GF-D8 (cell line): ENCODE measurements at regions not wholly inside any gene's neighbourhood (a gene's known extent, or its start where the extent isn't known, plus 50 kb on each side); places are given as distances from the start of the nearest gene placed in this dataset.

Source experiments
- DNase-seq: peaks from one replicate; lab custom pipeline; 2025; lab: John Stamatoyannopoulos, UW

GRCh38 chrX:96311366-96311765, 373.3 kb upstream of the DIAPH2 start:
- no peak for DNase-seq

DNA sequence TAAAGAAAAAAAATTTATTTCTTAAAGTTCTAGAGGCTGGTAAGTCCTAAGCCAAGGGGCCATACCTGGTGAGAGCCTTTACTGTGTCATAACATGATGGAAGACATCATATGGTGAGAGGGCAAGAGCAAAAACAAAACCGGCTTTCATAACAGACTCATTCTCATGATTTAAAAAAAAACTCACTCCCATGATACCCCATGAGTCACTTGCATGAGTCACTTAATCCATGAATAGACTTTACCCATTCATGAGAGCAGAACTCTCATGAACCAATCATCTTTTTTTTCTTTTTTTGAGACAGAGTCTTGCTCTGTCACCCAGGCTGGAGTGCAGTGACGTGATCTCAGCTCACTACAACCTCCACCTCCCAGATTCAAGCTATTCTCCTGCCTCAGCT, 369.7 kb upstream of the DIAPH2 start:
- DNase-seq = no peak

GRCh38 chrX:96361844-96362243, 322.8 kb upstream of the DIAPH2 start:
- no peak for DNase-seq

DNA sequence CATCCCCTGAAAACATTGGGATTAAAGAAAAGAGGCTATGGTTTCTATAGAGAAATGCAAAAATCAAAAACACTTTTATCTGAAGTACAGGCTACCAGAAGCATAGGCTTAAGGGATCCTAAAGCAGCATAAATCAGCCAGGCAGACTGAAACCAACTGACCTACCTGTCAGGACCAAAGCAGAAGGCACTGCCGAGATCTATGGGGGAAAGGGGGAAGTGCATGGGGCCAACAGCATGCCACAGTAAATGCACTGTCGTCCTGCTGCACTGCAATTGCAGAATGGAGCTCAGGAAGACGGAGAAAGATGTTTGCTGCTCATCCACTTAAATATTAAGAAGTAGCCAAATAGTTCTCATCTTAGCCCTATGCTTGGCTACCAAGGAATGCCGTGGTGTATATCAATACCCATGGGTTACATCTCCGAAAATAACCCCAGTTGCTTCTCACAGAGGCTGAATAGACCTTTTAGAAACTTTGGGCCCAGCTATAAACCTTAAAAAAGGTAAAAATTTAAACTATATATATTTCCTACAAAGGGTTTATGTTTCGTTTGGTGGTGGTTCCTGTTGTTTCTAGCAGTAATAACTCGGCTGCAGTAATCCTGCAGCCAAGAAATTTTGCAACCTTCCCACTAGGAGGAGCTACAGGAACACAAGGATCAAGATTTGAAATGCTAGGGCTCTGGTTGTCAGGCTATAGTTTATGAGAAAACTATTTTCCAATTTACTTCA, 312.2 kb upstream of the DIAPH2 start:
- no peak for DNase-seq

DNA sequence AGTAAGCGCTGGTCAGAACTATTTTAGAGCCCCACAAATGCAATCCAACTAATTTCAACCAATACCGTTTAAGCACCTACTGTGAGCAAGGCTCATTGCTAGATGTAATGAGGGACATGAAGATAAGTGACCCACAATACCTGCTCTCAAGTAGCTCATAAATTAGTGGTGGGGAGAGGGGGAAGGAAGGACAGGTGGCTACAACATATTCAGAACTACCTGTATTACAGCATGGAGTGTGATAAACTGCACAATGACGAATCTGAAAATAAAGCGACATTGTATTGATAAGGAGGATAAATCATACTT, 311.6 kb upstream of the DIAPH2 start:
- no peak for DNase-seq

- no peak for DNase-seq
These were observed 308.4 kb upstream of the DIAPH2 start for GRCh38 chrX:96376266-96376665.

DNA sequence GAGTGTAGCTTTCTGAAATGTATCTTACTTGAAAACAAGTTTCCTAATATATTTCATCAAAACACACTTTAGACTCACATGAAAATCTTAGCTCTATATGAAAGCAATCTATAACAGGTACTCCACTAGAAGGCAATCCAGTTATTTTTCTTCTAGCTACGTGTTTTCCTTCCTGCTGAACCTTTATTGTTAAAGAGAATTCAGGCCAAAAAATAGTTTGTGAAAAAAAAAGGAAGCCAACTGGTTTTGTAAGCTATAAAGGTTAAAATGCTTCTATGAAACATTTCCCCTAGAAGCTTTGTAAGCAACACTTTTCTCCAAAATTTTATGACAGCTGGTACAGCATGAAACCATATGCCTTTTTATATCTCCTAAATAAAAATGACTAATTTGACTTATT, 304.7 kb upstream of the DIAPH2 start:
- DNase-seq = no peak

- no peak for DNase-seq
These were observed 302.6 kb upstream of the DIAPH2 start for GRCh38 chrX:96382018-96382417.

GRCh38 chrX:96383428-96383827, 301.2 kb upstream of the DIAPH2 start:
- DNase-seq = no peak

GRCh38 chrX:96386325-96386724, 298.3 kb upstream of the DIAPH2 start:
- no peak for DNase-seq

DNA sequence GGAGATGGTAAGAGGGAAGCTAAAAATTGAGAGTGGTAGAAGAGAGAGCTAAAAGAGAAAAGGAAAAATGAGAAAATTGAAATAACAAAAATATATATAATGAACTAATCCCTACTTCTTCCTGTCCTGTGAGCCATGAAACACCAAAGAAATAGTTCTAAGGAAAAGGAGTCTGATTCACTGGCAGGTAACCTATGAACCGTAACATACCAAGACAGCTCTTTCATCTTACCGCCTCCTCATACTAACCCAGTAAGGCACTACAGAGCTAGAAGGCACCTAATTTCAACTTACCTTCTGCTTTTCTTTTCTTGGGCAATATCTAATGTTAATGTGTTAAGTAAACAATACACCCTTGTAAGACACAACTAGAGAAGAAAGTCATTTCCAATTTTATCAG, 297.7 kb upstream of the DIAPH2 start:
- DNase-seq = no peak

- no peak for DNase-seq
These were observed 296.8 kb upstream of the DIAPH2 start for GRCh38 chrX:96387801-96388200.

- no peak for DNase-seq
These were observed 295.2 kb upstream of the DIAPH2 start for GRCh38 chrX:96389281-96390047.

DNA sequence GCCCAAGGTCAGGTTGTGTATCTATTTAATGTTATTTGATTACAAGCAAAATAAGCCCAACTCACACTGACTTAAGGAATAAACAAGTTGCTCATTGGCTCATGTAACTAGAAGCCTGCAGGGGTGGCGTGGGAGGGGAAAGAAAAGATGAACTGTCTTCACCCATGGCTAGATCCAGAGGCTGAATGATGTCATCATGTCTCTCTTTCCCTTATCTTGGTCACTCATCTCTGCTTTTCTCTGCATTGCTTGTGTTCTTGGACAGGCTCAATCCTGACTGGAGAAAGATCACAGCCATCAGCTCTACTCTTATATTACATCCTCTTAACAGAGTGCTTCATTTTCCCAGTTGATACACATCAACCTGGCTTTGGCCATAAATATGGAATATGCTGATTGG, 290.0 kb upstream of the DIAPH2 start:
- no peak for DNase-seq

DNA sequence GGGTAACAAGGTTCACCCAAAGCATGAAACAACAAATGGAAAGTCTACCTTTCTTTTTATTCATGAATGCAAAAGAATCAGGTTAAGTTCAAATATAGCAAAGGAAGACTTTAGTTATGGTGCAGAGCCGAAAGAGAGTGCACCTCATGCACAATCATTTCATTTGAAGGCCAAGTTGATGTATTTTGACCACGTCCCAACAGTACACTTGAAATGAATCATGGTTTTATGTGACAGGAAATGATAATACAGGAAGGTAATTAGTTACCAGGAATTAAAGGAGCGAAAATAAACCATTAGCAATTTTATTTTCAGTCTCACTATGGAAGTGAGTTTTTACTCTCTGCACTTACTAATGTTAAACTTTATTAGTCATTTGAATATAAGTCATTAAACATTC, 281.2 kb upstream of the DIAPH2 start:
- DNase-seq = no peak

DNA sequence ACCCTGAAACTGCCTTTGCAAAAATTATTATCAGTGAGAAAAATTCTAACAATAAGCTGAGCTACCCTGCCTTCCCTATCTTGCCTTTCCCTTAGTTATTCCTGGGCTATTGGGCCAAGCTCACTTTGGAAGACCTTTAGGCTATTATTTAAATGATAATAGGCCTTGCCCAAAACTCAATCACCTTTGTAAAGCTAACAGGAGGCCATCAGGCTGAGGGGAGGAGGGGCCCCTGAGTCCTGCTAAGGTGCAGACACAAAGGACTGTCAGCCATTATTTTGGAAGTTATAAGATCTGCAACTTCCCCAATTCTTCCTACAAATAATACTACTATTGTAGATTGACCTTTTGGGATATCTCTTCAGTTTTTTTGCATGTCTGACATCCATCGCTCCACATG, 278.8 kb upstream of the DIAPH2 start:
- DNase-seq = no peak

GRCh38 chrX:96407072-96407471, 277.6 kb upstream of the DIAPH2 start:
- no peak for DNase-seq

DNA sequence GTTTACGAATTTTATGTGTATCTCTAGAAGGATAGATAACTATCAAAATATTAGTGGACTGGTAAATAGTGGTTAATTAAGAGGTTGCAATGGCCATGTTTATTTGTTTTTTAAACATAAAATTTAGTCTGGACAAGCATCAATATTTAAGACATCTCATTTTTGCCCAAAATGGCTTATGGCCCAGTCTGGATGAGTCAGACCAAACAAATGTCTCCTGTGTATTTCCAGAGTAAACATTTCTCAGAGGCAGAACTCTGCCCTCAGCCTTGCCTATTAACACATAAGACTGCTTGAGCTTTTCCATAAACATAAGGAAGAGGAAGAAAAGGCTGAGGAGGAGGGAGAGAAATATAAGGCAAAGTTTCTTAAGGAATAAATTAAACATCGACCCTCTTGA, 277.1 kb upstream of the DIAPH2 start:
- no peak for DNase-seq

- no peak for DNase-seq
These were observed 276.7 kb upstream of the DIAPH2 start for GRCh38 chrX:96407981-96408380.

DNA sequence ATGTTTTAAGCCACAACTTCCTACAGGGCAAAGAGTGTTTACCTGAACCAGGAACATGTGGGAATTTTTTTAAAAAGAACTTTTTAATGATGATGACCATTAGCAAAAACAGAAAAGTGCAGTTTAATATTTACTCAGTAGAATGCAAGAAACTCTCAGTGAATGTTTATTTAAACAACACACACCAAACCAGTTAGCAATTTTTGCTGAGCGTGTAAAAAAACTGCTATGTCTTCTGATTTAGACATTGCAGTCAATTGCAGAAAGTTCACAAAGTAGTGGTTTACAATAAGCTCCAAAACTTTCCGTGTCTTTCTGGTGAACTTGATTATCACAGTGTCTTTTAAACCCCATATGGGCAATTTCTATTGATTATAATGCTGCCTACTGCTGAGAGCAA, 273.7 kb upstream of the DIAPH2 start:
- DNase-seq = no peak

GRCh38 chrX:96417695-96418094, 266.9 kb upstream of the DIAPH2 start:
- DNase-seq = no peak

GRCh38 chrX:96424007-96424406, 260.6 kb upstream of the DIAPH2 start:
- no peak for DNase-seq

GRCh38 chrX:96425200-96425599, 259.4 kb upstream of the DIAPH2 start:
- peak; percentile 77 for DNase-seq
